Endometrial microvascular endothelial cells (primary cell): ENCODE measurements at regions not wholly inside any gene's neighbourhood (a gene's known extent, or its start where the extent isn't known, plus 50 kb on each side); places are given as distances from the start of the nearest gene placed in this dataset.

ENCODE experiments used
- in situ Hi-C: cut with HindIII; loops from 2 replicates; pipeline ENCODE4 v1.10.0; 2017; ENCODE audit warnings: low sequenced_read_pairs, low pct_unique_long_range_greater_than_20kb; ENCODE audit errors: inconsistent ontology term

DNA sequence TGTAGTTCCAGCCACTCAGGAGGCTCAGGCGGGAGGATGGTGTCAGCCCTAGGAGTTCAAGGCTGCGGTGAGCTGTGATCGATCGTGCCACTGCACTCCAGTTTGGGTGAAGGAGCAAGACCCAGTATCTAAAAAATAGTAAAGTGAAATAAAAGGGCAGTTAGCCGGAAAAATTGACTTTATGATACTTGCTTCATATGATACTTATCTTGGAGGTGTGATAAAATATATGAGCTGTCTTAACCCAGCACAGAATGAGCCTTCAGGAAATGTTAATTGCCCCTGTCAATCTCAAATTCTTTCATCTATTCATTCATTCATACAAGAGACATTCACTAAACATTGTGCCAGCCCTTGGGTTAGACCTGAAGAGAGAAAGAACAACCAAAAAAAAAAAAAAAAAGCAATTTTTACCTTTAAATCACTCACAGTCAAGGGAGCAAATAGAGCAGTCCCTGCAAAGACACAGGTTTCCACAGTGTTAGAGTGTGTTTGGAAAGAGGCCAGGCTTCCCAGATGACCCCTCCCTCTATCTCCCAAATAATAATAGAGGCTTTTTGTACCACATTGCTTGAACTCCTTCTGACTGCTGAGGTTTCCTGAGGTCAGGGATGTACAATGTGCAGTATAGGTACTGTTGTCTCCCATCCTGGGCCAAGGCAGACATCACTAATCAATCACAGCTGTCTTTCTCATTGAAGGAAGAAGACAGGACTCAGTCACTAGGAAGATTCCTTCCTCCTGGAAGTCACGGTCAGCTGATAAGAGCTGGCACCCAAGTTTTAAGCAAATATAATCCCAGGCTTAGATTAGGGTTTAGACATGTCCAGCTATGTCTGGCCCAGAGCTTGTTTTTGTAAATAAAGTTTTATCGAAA is 454.6 kb downstream of the MIAT start:
- in situ Hi-C loops, result no loop called here

DNA sequence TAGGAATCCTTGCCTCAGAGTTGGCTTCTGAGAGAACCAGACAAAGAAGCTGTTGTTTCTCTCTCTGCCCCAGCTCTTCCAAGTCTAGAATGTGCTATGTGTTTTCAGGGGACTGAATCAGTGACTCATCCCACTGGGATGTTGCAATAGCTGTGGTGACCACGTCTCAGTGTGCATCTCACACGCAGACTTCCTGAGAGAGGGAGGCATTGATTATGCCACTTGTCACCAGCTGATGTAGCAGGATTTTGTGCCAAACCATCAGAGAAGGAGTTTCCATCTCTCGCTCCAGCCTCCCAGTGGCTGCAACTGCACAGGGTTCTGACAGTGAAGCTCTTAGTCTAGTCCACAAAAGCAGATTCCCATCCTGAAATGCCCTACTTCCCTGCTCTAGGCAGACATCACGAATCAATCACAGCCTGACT is 455.8 kb downstream of the MIAT start:
- in situ Hi-C loops, result no loop called here

DNA sequence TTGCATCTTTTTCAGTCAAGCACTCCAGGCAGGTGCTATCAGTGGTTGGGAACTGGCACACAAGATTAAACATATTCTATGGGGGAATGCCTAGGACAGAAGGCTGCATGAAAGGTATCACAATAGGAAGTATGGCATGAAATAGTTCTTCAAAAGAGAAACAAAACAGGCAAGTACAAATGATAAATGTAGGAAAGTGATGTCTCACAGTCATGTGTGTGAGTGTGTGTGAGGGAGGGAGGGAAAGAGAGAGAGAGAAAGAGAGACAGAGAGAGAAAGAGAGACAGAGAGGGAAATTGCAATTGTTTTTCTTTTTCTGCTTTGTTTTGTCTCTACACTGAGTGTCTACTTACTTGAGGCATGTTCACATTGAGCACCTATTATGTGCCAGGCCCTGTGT is 456.3 kb downstream of the MIAT start:
- in situ Hi-C loops, result no loop called here

- in situ Hi-C loops, result no loop called here
Observed at GRCh38 chr22:27114186-27114585, 456.8 kb downstream of the MIAT start.

DNA sequence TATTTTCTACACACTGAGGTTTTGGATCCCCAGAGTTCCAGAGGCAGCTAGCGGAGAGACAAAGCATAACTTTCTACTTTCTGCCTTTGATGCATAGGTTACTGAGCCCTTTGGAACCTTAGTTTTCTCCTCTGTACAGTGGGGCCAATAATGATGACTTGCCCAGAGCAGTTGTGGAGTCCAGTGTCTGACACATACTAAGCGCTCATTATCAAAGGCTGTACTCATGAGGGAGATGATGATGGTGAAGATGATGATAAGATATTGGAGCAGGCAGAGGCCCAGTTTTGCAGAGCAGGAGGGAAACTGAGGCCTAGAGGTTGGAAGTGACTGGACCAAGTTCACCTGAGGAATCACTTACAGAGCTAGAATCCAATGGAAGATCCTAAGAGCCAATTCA is 458.0 kb downstream of the MIAT start:
- in situ Hi-C loops, result no loop called here

- in situ Hi-C loops, result no loop called here
Observed at GRCh38 chr22:27115816-27116256, 458.4 kb downstream of the MIAT start.

DNA sequence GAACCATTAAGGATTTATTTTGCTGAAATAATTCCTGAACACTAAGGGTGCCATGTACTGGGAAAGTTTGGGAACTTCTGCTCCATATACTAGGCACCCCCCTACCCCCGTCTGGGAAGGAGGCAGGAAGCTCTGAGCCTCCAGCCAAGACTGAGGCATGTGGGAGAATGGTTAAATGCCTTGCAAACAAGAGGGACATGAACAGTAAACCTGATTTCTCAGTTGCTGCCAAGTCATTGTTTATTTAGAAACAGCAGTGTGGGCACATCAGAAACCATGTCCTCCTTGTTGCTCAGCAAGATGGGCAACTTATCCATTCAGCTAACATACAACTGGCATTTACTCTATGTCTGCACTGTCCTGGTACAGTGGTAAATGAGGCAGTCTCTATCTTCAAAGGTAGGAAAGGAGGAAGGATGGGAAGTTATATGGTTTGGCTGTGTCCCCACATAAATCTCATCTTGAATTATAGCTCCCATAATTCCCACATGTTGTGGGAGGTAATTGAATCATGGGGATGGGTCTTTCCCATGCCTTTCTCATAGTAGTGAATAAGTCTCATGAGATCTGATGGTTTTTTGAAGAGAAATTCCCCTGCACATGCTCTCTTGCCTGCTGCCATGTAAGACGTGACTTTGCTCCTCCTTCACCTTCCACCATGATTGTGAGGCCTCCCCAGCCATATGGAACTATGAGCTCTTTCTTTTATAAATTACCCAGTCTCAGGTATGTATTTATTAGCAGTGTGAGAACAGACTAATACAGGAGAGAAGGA is 459.1 kb downstream of the MIAT start:
- in situ Hi-C loops, result no loop called here

DNA sequence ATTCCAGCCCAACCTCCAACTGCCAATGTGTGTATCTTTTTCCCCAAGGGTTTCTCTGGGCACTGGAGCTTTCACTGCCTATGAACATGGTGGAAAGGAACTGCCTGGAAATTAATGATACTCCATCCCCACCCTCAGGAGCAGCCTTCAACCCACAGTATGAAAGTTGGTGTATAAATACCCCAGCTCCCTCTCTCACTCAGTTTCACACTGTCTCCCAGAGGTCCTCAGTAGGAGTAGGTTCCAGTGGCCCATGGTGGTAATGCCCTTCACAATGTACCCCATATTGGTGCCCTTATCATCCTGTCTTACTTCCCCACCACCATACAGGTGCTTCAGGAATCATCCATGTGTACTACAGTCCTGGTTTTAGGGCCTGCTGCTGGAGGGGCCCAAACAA is 462.6 kb downstream of the MIAT start:
- in situ Hi-C loops, result no loop called here

DNA sequence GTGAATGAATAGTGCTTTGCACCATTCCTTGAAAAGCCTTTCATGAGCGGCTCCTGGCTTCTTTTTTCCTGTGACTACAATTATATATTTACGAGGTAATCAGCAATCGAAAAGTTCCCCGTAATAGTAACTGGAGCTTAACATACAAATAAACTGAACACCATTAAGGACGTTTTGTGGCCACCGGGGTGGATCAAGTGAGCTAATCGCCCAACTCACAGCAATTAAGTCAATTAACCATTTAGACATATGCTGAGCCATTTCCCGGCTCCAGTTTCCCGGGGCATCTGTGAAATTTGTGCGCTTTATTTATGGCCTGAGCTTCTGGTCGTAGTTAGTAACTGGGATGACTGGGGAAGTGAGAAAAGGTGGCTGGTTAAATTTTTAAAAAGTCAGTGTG is 465.2 kb downstream of the MIAT start:
- in situ Hi-C loops, result no loop called here

DNA sequence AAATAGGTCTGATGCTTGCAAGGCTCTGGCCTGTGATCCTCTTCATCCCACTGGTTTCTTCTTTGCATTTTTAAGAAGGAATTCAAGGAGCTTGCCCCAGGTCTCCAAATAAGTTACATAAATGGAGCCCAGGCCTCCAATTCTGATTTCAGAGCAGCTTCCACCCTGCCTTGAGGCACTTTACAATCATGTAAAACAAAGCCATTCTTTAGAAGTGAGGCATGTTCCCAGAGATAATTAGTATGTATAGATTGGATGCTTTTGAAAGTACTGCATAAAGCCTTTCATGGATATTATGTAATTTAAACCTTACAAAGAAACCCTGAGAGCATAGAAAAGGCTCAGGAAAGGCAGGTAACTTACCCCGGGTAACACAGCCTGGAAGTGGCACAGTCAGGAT is 466.5 kb downstream of the MIAT start:
- in situ Hi-C loops, result no loop called here

GRCh38 chr22:27124351-27124966 is 467.1 kb downstream of the MIAT start:
- in situ Hi-C loops, result no loop called here

DNA sequence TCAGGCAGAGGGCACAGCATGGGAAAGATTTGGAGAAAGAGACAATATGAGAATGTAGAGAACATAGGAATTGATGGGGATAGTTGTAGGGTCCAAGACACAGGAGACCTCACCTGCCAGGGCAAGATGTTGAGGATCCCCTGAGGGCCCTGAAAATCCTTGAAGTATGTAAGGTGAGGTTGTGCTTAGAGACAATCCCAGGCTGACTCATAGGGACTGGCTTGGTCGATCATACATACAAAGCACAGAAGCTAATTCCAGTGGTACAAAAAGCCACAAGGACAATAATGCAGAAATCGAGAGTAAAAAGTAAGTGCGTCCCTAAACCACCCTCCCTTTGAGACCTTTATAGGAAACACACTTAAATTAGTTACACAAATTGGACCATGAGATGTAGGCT is 468.2 kb downstream of the MIAT start:
- in situ Hi-C loops, result no loop called here

GRCh38 chr22:27127911-27128310 is 470.5 kb downstream of the MIAT start:
- in situ Hi-C loops, result no loop called here

GRCh38 chr22:27128461-27129085 is 471.2 kb downstream of the MIAT start:
- in situ Hi-C loops, result no loop called here

GRCh38 chr22:27129266-27129665 is 471.9 kb downstream of the MIAT start:
- in situ Hi-C loops, result no loop called here

DNA sequence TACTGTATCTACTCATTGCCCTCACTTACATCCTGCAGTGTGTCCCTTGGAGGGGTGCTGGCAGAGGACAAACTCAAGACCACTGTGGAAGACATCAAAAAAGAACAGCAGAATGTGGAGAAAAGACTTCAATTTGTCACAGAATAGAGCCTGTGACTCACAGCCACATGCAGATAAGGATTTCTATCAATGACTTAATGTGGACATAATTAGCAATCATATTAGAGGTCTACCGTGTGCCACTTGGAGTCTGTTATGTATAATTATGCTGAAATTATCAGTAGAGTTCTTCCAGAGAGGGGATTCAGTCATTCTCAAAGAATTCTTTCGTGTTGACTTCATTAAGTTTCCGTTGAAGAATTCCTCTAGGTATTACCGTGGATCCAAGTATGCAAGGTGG is 473.5 kb downstream of the MIAT start:
- in situ Hi-C loops, result no loop called here

DNA sequence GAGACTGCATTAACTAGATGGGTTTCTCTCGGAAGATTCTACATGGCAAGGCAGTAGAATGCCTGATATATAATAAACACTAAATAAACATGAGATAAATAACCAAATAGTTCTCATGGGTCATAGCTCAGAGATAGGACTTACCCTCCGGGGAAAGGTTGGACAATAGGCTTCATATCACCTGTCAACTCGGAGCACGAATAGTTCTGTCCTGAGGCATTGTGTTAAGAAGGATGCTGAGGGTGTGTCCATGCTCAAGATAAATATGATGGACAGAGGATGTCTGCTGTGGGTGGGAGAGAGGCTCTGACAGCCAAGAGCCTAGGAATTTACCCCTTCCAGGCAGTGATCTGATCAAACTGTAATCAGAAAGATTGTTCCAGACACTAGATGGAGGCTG is 474.0 kb downstream of the MIAT start:
- in situ Hi-C loops, result no loop called here

GRCh38 chr22:27132400-27132799 is 475.0 kb downstream of the MIAT start:
- in situ Hi-C loops, result no loop called here

- in situ Hi-C loops, result no loop called here
Observed at GRCh38 chr22:27133019-27133431, 475.6 kb downstream of the MIAT start.
